Thymus (tissue), 11 donors: ENCODE measurements at regions not wholly inside any gene's neighbourhood (a gene's known extent, or its start where the extent isn't known, plus 50 kb on each side); places are given as distances from the start of the nearest gene placed in this dataset.

Experiments used
- DNase-seq, 9 donors: peaks; one replicate each; pipeline ENCODE4 v3.0.0-alpha.2; 2013; ENCODE audit warnings: low spot score in 9 of 9, low read depth in 6 of 9, missing footprints in 1 of 9
- H3K27ac ChIP-seq, 2 donors: one replicate each; pipeline ENCODE4 v1.5.1; 2013; ENCODE audit warnings: control low read depth in 1 of 2, low read depth in 1 of 2, low read length in 1 of 2, mild to moderate bottlenecking in 1 of 2, moderate library complexity in 1 of 2
- H3K27me3 ChIP-seq, 2 donors: one replicate each; pipeline ENCODE4 v1.5.1; 2013; ENCODE audit warnings: low read length in 1 of 2; ENCODE audit not compliant: control insufficient read depth in 2 of 2, insufficient read depth in 1 of 2
- H3K36me3 ChIP-seq, 2 donors: one replicate each; pipeline ENCODE4 v1.5.1; 2013; ENCODE audit warnings: low read length in 1 of 2, mild to moderate bottlenecking in 1 of 2, moderate library complexity in 1 of 2; ENCODE audit not compliant: control insufficient read depth in 2 of 2, insufficient read depth in 2 of 2
- H3K4me1 ChIP-seq, 2 donors: one replicate each; pipeline ENCODE4 v1.5.1; 2013; ENCODE audit warnings: low read length in 2 of 2; ENCODE audit not compliant: control insufficient read depth in 2 of 2, insufficient read depth in 2 of 2
- H3K4me3 ChIP-seq, 2 donors: one replicate each; pipeline ENCODE4 v1.5.1; 2013; ENCODE audit warnings: low read length in 2 of 2, control low read depth in 1 of 2, mild to moderate bottlenecking in 1 of 2
- H3K9me3 ChIP-seq, 2 donors: one replicate each; pipeline ENCODE4 v1.5.1; 2013; ENCODE audit warnings: low read length in 1 of 2, mild to moderate bottlenecking in 1 of 2; ENCODE audit not compliant: control insufficient read depth in 2 of 2, insufficient read depth in 1 of 2
- WGBS: extraction: QIAGEN DNeasy Blood & Tissue Kit; methylation state at CpG from one replicate; pipeline ENCODE4 v1.1.7; 2013; 5-methylcytosine and 5-hydroxymethylcytosine counted together
- donor health status: healthy.

GRCh38 chr4:26093551-26093950 is 179.5 kb downstream of the SMIM20 start:
- no peaks in the 10 kb centered on the region for H3K9me3 ChIP-seq
- H3K27ac ChIP-seq, result no peak overlapping the region
- H3K4me1 ChIP-seq, result no peaks in the 10 kb centered on the region
- no peaks in the 10 kb centered on the region for H3K36me3 ChIP-seq
- H3K27me3 ChIP-seq, result no peaks in the 10 kb centered on the region
- DNase-seq, result no peak
- WGBS, result 63% methylated on average over 3 of the region's 3 CpGs
- no peak overlapping the region for H3K4me3 ChIP-seq

GRCh38 chr4:26094076-26094475 is 180.1 kb downstream of the SMIM20 start:
- no peak overlapping the region for H3K27ac ChIP-seq
- no peaks in the 10 kb centered on the region for H3K27me3 ChIP-seq
- no peaks in the 10 kb centered on the region for H3K9me3 ChIP-seq
- WGBS, result 90% methylated on average over 2 of the region's 2 CpGs
- H3K4me1 ChIP-seq, result no peaks in the 10 kb centered on the region
- no peaks in the 10 kb centered on the region for H3K36me3 ChIP-seq
- no peak overlapping the region for H3K4me3 ChIP-seq
- DNase-seq, result no peak

GRCh38 chr4:26094911-26095310 is 180.9 kb downstream of the SMIM20 start:
- no peak for DNase-seq
- Histone ChIP-seq H3K4me3 (no peak overlapping the region), H3K27me3 (no peaks in the 10 kb centered on the region), H3K9me3 (no peaks in the 10 kb centered on the region), H3K27ac (no peak overlapping the region), H3K36me3 (no peaks in the 10 kb centered on the region), H3K4me1 (no peaks in the 10 kb centered on the region)
- WGBS, result 81% methylated on average over 1 of the region's 1 CpG

- Histone ChIP-seq H3K9me3 (no peaks in the 10 kb centered on the region), H3K27me3 (no peaks in the 10 kb centered on the region), H3K4me1 (no peaks in the 10 kb centered on the region), H3K27ac (no peak overlapping the region), H3K4me3 (no peak overlapping the region), H3K36me3 (no peaks in the 10 kb centered on the region)
- DNase-seq, result no peak
These were observed 185.9 kb downstream of the SMIM20 start for GRCh38 chr4:26099967-26100366.

- no peak overlapping the region for H3K27ac ChIP-seq
- no peaks in the 10 kb centered on the region for H3K27me3 ChIP-seq
- H3K9me3 ChIP-seq, result no peaks in the 10 kb centered on the region
- WGBS, result 95% methylated on average over 4 of the region's 4 CpGs
- H3K4me3 ChIP-seq, result no peak overlapping the region
- DNase-seq, result no peak
- no peaks in the 10 kb centered on the region for H3K36me3 ChIP-seq
- H3K4me1 ChIP-seq, result no peaks in the 10 kb centered on the region
These were observed 187.0 kb downstream of the SMIM20 start for GRCh38 chr4:26101011-26101410.

- Histone ChIP-seq H3K9me3 (no peaks in the 10 kb centered on the region), H3K36me3 (no peaks in the 10 kb centered on the region), H3K4me3 (no peak overlapping the region), H3K4me1 (no peaks in the 10 kb centered on the region), H3K27ac (no peak overlapping the region), H3K27me3 (no peaks in the 10 kb centered on the region)
- WGBS, result 94% methylated on average over 3 of the region's 3 CpGs
- no peak for DNase-seq
These were observed 190.2 kb downstream of the SMIM20 start for GRCh38 chr4:26104056-26104685.

- Histone ChIP-seq H3K4me1 (no peaks in the 10 kb centered on the region), H3K27me3 (no peaks in the 10 kb centered on the region), H3K36me3 (no peaks in the 10 kb centered on the region), H3K27ac (no peak overlapping the region), H3K9me3 (no peaks in the 10 kb centered on the region), H3K4me3 (no peak overlapping the region)
- 94% methylated on average over 2 of the region's 2 CpGs for WGBS
- DNase-seq, result no peak
These were observed 191.3 kb downstream of the SMIM20 start for GRCh38 chr4:26105337-26105736.

GRCh38 chr4:26105815-26106699 is 192.0 kb downstream of the SMIM20 start:
- no peak overlapping the region for H3K4me3 ChIP-seq
- WGBS, result 69% methylated on average over 7 of the region's 7 CpGs
- H3K36me3 ChIP-seq, result no peaks in the 10 kb centered on the region
- no peaks in the 10 kb centered on the region for H3K27me3 ChIP-seq
- no peak overlapping the region for H3K27ac ChIP-seq
- no peaks in the 10 kb centered on the region for H3K4me1 ChIP-seq
- no peaks in the 10 kb centered on the region for H3K9me3 ChIP-seq
- DNase-seq, result no peak

- H3K9me3 ChIP-seq, result no peaks in the 10 kb centered on the region
- H3K36me3 ChIP-seq, result no peaks in the 10 kb centered on the region
- no peaks in the 10 kb centered on the region for H3K4me1 ChIP-seq
- no peak for DNase-seq
- no peak overlapping the region for H3K27ac ChIP-seq
- H3K4me3 ChIP-seq, result no peak overlapping the region
- H3K27me3 ChIP-seq, result no peaks in the 10 kb centered on the region
These were observed 192.8 kb downstream of the SMIM20 start for GRCh38 chr4:26106776-26107175.
